ENCODE measurements at regions not wholly inside any gene's neighbourhood (a gene's known extent, or its start where the extent isn't known, plus 50 kb on each side); places are given as distances from the start of the nearest gene placed in this dataset.

- no peak for DNase-seq (ENCODE audit: extremely low spot score, unreplicated experiment)
- H3K4me1 Mint-ChIP-seq (ENCODE audit: unreplicated experiment): peaks cover 13% of the 10 kb centered on the region
- no peak overlapping the region for H3K4me3 Mint-ChIP-seq
- TF ChIP-seq, protein P1, sequence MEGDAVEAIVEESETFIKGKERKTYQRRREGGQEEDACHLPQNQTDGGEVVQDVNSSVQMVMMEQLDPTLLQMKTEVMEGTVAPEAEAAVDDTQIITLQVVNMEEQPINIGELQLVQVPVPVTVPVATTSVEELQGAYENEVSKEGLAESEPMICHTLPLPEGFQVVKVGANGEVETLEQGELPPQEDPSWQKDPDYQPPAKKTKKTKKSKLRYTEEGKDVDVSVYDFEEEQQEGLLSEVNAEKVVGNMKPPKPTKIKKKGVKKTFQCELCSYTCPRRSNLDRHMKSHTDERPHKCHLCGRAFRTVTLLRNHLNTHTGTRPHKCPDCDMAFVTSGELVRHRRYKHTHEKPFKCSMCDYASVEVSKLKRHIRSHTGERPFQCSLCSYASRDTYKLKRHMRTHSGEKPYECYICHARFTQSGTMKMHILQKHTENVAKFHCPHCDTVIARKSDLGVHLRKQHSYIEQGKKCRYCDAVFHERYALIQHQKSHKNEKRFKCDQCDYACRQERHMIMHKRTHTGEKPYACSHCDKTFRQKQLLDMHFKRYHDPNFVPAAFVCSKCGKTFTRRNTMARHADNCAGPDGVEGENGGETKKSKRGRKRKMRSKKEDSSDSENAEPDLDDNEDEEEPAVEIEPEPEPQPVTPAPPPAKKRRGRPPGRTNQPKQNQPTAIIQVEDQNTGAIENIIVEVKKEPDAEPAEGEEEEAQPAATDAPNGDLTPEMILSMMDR (conservative IDR thresholded peaks at IDR 0.05): no peak
- no peaks in the 10 kb centered on the region for H3K27me3 Mint-ChIP-seq
- no peaks in the 10 kb centered on the region for H3K9me3 Mint-ChIP-seq
- H3K27ac Mint-ChIP-seq: no peak overlapping the region
- no peaks in the 10 kb centered on the region for H3K36me3 Mint-ChIP-seq
Observed at GRCh38 chr10:58048936-58049335, 218.8 kb downstream of the IPMK start.

DNA sequence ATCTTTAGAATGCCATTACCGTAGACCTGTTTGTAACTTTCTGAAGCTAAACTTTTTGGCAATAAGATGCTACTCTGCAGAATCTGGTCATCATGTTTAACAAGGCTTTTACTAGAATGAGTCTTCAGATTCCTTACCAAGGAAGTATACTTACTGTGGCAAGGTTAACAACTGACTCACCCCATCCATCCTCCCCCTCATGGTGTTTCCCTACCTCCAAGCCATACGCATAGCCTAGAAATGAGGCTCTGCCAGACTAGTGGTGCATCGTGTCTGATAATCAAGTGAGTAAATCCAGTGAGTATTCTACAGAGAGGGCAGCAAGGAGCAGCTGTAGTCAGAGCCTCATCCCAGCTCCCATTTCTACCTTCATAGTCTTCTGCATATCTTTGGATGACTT, 223.6 kb downstream of the IPMK start:
- no peak for DNase-seq (ENCODE audit: extremely low spot score, unreplicated experiment)
- Mint-ChIP-seq H3K27me3 (no peaks in the 10 kb centered on the region), H3K27ac (no peak overlapping the region), H3K36me3 (no peaks in the 10 kb centered on the region), H3K4me1 (ENCODE audit: unreplicated experiment) (no peaks in the 10 kb centered on the region), H3K9me3 (peaks cover 16% of the 10 kb centered on the region), H3K4me3 (no peak overlapping the region)
- TF ChIP-seq, protein P1 (conservative IDR thresholded peaks at IDR 0.05): no peak

GRCh38 chr10:58041901-58042300, 225.8 kb downstream of the IPMK start:
- no peaks in the 10 kb centered on the region for H3K4me1 Mint-ChIP-seq (ENCODE audit: unreplicated experiment)
- H3K9me3 Mint-ChIP-seq: peaks cover 16% of the 10 kb centered on the region
- no peaks in the 10 kb centered on the region for H3K36me3 Mint-ChIP-seq
- H3K27me3 Mint-ChIP-seq: no peaks in the 10 kb centered on the region
- TF ChIP-seq, protein P1 (conservative IDR thresholded peaks at IDR 0.05): no peak
- no peak overlapping the region for H3K4me3 Mint-ChIP-seq
- DNase-seq (ENCODE audit: extremely low spot score, unreplicated experiment): no peak
- H3K27ac Mint-ChIP-seq: no peak overlapping the region

DNA sequence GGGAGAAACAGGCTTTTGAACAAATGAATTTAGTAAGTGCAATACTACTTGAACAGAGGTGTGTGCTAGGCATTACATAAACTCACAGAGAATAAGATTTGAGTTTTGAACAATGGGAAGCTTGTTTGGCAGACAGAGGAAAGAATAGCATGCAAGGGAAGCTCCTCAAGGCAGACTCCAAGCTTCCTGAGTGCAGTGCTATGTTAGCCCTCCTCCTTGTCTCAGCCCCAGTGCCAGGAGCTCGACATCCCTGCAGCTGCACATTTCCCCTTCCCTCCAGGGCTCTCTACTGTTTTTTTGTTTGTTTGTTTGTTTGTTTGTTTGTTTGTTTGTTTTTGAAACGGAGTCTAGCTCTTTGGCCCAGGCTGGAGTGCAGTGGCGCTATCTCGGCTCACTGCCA, 237.5 kb downstream of the IPMK start:
- TF ChIP-seq, protein P1 (conservative IDR thresholded peaks at IDR 0.05): no peak

GRCh38 chr10:58028597-58029366, 238.9 kb downstream of the IPMK start:
- H3K4me1 Mint-ChIP-seq (ENCODE audit: unreplicated experiment): peaks cover 7% of the 10 kb centered on the region
- H3K27me3 Mint-ChIP-seq: no peaks in the 10 kb centered on the region
- H3K4me3 Mint-ChIP-seq: no peak overlapping the region
- H3K36me3 Mint-ChIP-seq: no peaks in the 10 kb centered on the region
- TF ChIP-seq, protein P1 (conservative IDR thresholded peaks at IDR 0.05): no peak
- no peaks in the 10 kb centered on the region for H3K9me3 Mint-ChIP-seq
- DNase-seq (ENCODE audit: extremely low spot score, unreplicated experiment): no peak
- H3K27ac Mint-ChIP-seq: no peak overlapping the region

More for the DNA sequence above, 237.5 kb downstream of the IPMK start:
- Mint-ChIP-seq H3K27ac (no peak overlapping the region), H3K9me3 (no peaks in the 10 kb centered on the region), H3K4me1 (ENCODE audit: unreplicated experiment) (peaks cover 6% of the 10 kb centered on the region), H3K27me3 (no peaks in the 10 kb centered on the region), H3K4me3 (no peak overlapping the region), H3K36me3 (no peaks in the 10 kb centered on the region)
- no peak for DNase-seq (ENCODE audit: extremely low spot score, unreplicated experiment)
